Brain pericyte (primary cell): ENCODE measurements at regions not wholly inside any gene's neighbourhood (a gene's known extent, or its start where the extent isn't known, plus 50 kb on each side); places are given as distances from the start of the nearest gene placed in this dataset.
"Not testable (repeated sequence)": the region's sequence is repeated elsewhere in the genome, so short reads cannot be mapped to it uniquely, and the experiment has no call there.

Source experiments
- DNase-seq: peaks from one replicate; pipeline ENCODE4 v3.0.0-alpha.2; 2012; ENCODE audit warnings: low read depth, low spot score

- DNase-seq = not testable (repeated sequence)
Observed at GRCh38 chr7:65062566-65062965, 56.1 kb upstream of the ERV3-1 start.

- DNase-seq = not testable (repeated sequence)
Observed at GRCh38 chr7:65059247-65059646, 52.8 kb upstream of the ERV3-1 start.
